ENCODE measurements at regions not wholly inside any gene's neighbourhood (a gene's known extent, or its start where the extent isn't known, plus 50 kb on each side); places are given as distances from the start of the nearest gene placed in this dataset.

- no peak for TF ChIP-seq CTCF (conservative IDR thresholded peaks at IDR 0.05; ENCODE audit: low read depth, low read length)
- H3K4me3 ChIP-seq (ENCODE audit: low read length): no peak overlapping the region
- DNase-seq (ENCODE audit: low read depth): no peak
Observed at GRCh38 chr4:93888308-93888707, 59.8 kb downstream of the ATOH1 start.

GRCh38 chr4:93888768-93889167 lies 60.2 kb downstream of the ATOH1 start:
- DNase-seq (ENCODE audit: low read depth): no peak
- no peak overlapping the region for H3K4me3 ChIP-seq (ENCODE audit: low read length)
- TF ChIP-seq CTCF (conservative IDR thresholded peaks at IDR 0.05; ENCODE audit: low read depth, low read length): no peak

GRCh38 chr4:93891244-93891643 lies 62.7 kb downstream of the ATOH1 start:
- DNase-seq (ENCODE audit: low read depth): no peak
- no peak for TF ChIP-seq CTCF (conservative IDR thresholded peaks at IDR 0.05; ENCODE audit: low read depth, low read length)
- no peak overlapping the region for H3K4me3 ChIP-seq (ENCODE audit: low read length)

GRCh38 chr4:93894995-93895394 lies 66.4 kb downstream of the ATOH1 start:
- no peak for TF ChIP-seq CTCF (conservative IDR thresholded peaks at IDR 0.05; ENCODE audit: low read depth, low read length)
- H3K4me3 ChIP-seq (ENCODE audit: low read length): no peak overlapping the region
- DNase-seq (ENCODE audit: low read depth): no peak

GRCh38 chr4:93896516-93896915 lies 68.0 kb downstream of the ATOH1 start:
- DNase-seq (ENCODE audit: low read depth): no peak
- no peak overlapping the region for H3K4me3 ChIP-seq (ENCODE audit: low read length)
- no peak for TF ChIP-seq CTCF (conservative IDR thresholded peaks at IDR 0.05; ENCODE audit: low read depth, low read length)

- no peak overlapping the region for H3K4me3 ChIP-seq (ENCODE audit: low read length)
- TF ChIP-seq CTCF (conservative IDR thresholded peaks at IDR 0.05; ENCODE audit: low read depth, low read length): peak; percentile 34
- DNase-seq (ENCODE audit: low read depth): no peak
Observed at GRCh38 chr4:93897559-93897958, 69.0 kb downstream of the ATOH1 start.

- TF ChIP-seq CTCF (conservative IDR thresholded peaks at IDR 0.05; ENCODE audit: low read depth, low read length): no peak
- no peak for DNase-seq (ENCODE audit: low read depth)
- H3K4me3 ChIP-seq (ENCODE audit: low read length): no peak overlapping the region
Observed at GRCh38 chr4:93908778-93909177, 80.2 kb downstream of the ATOH1 start.
